Endodermal cell (in vitro differentiated cells): ENCODE measurements at regions not wholly inside any gene's neighbourhood (a gene's known extent, or its start where the extent isn't known, plus 50 kb on each side); places are given as distances from the start of the nearest gene placed in this dataset.

ENCODE experiments used
- DNase-seq: peaks from one replicate; pipeline ENCODE4 v3.0.0-alpha.2; 2017
- H3K27ac ChIP-seq: 2 replicates; pipeline ENCODE4 v1.5.1; 2013; ENCODE audit warnings: mild to moderate bottlenecking, low read depth, low read length, moderate library complexity
- H3K27me3 ChIP-seq: 2 replicates; pipeline ENCODE4 v1.6.1; 2013; ENCODE audit warnings: mild to moderate bottlenecking, low read length, moderate library complexity; ENCODE audit not compliant: insufficient read depth, control insufficient read depth, poor library complexity, severe bottlenecking
- H3K36me3 ChIP-seq: 2 replicates; pipeline ENCODE4 v1.7.0; 2013; ENCODE audit warnings: mild to moderate bottlenecking, low read length, moderate library complexity; ENCODE audit not compliant: control insufficient read depth, insufficient read depth
- H3K4me1 ChIP-seq: one replicate; pipeline ENCODE4 v1.7.0; 2013; ENCODE audit warnings: low read length; ENCODE audit not compliant: control insufficient read depth, insufficient read depth
- H3K4me3 ChIP-seq: 2 replicates; pipeline ENCODE4 v1.5.1; 2013; ENCODE audit warnings: mild to moderate bottlenecking, low read length, moderate library complexity
- H3K9ac ChIP-seq: 2 replicates; pipeline ENCODE4 v1.6.1; 2013; ENCODE audit warnings: mild to moderate bottlenecking, low read length, moderate library complexity; ENCODE audit not compliant: poor library complexity, severe bottlenecking; ENCODE audit errors: extremely low read depth
- H3K9me3 ChIP-seq: 2 replicates; pipeline ENCODE4 v1.6.1; 2013; ENCODE audit warnings: mild to moderate bottlenecking, low read length, moderate library complexity; ENCODE audit not compliant: control insufficient read depth
- H3K27ac Mint-ChIP-seq: 2 replicates; pipeline ENCODE4 v1.8.0; 2020; ENCODE audit warnings: mixed read lengths
- H3K27me3 Mint-ChIP-seq: 2 replicates; pipeline ENCODE4 v1.8.0; 2021; ENCODE audit warnings: mild to moderate bottlenecking, mixed read lengths; ENCODE audit not compliant: insufficient read depth
- H3K36me3 Mint-ChIP-seq: 2 replicates; pipeline ENCODE4 v1.8.0; 2020; ENCODE audit warnings: low read depth, mixed read lengths
- H3K4me1 Mint-ChIP-seq: 2 replicates; pipeline ENCODE4 v1.8.0; 2020; ENCODE audit warnings: mixed read lengths
- H3K4me3 Mint-ChIP-seq: 2 replicates; pipeline ENCODE4 v1.8.0; 2020; ENCODE audit warnings: mild to moderate bottlenecking, moderate library complexity, mixed read lengths
- H3K9me3 Mint-ChIP-seq: 2 replicates; pipeline ENCODE4 v1.8.0; 2020; ENCODE audit warnings: mild to moderate bottlenecking, mixed read lengths
- WGBS, 2 experiments: methylation state at CpG; one replicate each; pipeline versions ENCODE4 v1.1.5 to v1.1.7; 2013; ENCODE audit warnings: missing lambda C conversion rate in 2 of 2, mixed read lengths in 1 of 2; ENCODE audit not compliant: insufficient coverage in 1 of 2, insufficient read length in 1 of 2; 5-methylcytosine and 5-hydroxymethylcytosine counted together
- TF ChIP-seq, protein P1 (sequence below): fragments of 200-600 bp; sonication (generic); conservative IDR thresholded peaks from 2 replicates; pipeline ENCODE4 v1.5.0; 2021; ENCODE audit warnings: antibody characterized with exemption, mild to moderate bottlenecking

DNA sequence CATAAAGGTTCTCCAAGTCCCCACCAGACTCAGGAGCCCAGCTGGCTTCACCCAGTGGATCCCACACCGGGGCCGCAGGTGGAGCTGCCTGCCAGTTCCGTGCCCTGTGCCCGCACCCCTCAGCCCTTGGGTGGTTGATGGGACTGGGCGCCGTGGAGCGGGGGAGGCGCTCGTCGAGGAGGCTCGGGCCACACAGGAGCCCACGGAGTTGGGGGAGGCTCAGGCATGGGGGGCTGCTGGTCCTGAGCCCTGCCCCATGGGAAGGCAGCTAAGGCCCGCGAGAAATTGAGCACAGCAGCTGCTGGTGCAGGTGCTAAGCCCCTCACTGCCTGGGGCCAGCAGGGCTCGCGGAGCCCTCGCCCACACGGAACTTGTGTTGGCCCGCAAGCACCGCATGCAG is 234.4 kb upstream of the HSF2 start:
- DNase-seq = no peak
- Mint-ChIP-seq H3K27ac (no peak overlapping the region), H3K4me1 (no peaks in the 10 kb centered on the region), H3K36me3 (no peaks in the 10 kb centered on the region), H3K4me3 (no peak overlapping the region), H3K27me3 (no peaks in the 10 kb centered on the region), H3K9me3 (peaks cover 22% of the 10 kb centered on the region)
- peaks cover 4% of the 10 kb centered on the region for H3K9me3 ChIP-seq
- TF ChIP-seq, protein P1, sequence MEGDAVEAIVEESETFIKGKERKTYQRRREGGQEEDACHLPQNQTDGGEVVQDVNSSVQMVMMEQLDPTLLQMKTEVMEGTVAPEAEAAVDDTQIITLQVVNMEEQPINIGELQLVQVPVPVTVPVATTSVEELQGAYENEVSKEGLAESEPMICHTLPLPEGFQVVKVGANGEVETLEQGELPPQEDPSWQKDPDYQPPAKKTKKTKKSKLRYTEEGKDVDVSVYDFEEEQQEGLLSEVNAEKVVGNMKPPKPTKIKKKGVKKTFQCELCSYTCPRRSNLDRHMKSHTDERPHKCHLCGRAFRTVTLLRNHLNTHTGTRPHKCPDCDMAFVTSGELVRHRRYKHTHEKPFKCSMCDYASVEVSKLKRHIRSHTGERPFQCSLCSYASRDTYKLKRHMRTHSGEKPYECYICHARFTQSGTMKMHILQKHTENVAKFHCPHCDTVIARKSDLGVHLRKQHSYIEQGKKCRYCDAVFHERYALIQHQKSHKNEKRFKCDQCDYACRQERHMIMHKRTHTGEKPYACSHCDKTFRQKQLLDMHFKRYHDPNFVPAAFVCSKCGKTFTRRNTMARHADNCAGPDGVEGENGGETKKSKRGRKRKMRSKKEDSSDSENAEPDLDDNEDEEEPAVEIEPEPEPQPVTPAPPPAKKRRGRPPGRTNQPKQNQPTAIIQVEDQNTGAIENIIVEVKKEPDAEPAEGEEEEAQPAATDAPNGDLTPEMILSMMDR = no peak
- H3K27me3 ChIP-seq = no peaks in the 10 kb centered on the region
- H3K27ac ChIP-seq = no peak overlapping the region
- H3K9ac ChIP-seq = no peak overlapping the region
- H3K4me1 ChIP-seq = no peaks in the 10 kb centered on the region
- WGBS, 2 experiments = 87 to 92% methylated on average over 7 to 20 of the region's 20 CpGs
- H3K36me3 ChIP-seq = no peaks in the 10 kb centered on the region
- H3K4me3 ChIP-seq = no peak overlapping the region

DNA sequence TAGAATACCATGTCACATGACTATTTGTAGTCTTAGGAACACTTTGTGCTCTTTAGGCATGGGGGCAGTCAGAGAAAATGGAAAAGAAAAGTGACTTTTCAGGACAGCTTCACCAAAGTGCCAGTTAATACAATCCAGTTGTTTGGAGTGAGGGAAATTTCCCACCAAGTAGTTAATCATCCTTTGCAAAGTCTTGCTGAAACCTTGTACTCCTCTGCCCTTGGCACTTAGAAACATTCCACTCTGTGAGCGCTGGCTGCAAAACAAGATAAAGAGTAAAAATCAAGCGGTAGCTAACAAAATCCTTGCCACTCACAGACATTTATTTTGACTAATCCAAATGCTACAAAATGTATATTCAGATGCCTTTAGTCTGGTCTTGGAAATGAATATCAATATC is 229.2 kb upstream of the HSF2 start:
- no peak overlapping the region for H3K9ac ChIP-seq
- WGBS, 2 experiments = 93% methylated on average over 2 of the region's 2 CpGs; no CpG with 5 or more reads in 1 of the 2 experiments
- Mint-ChIP-seq H3K4me3 (no peak overlapping the region), H3K27me3 (no peaks in the 10 kb centered on the region), H3K4me1 (no peaks in the 10 kb centered on the region), H3K27ac (no peak overlapping the region), H3K36me3 (no peaks in the 10 kb centered on the region), H3K9me3 (peaks cover 5% of the 10 kb centered on the region)
- H3K4me1 ChIP-seq = no peaks in the 10 kb centered on the region
- TF ChIP-seq, protein P1 = no peak
- H3K36me3 ChIP-seq = no peaks in the 10 kb centered on the region
- H3K27me3 ChIP-seq = no peaks in the 10 kb centered on the region
- H3K9me3 ChIP-seq = no peaks in the 10 kb centered on the region
- no peak for DNase-seq
- no peak overlapping the region for H3K27ac ChIP-seq
- no peak overlapping the region for H3K4me3 ChIP-seq

DNA sequence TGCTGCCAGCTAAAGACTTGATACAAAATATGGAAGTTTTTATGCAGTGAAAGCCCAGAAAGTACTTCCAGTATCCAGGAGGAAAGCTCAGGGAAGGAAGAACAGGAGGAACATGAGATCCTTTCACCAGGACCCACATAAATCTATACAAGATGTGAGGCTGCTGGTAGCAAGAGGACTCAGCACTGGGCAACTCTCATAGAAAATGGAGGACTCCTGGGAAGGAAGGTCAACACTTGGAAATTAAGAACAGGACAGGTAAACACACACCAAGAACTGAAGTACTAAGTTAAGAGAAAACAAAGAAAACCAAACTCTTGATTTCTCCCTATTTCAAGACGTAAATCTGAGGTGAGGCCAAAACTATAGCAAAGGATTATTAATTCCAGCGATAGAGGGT is 220.5 kb upstream of the HSF2 start:
- WGBS, 2 experiments = 95 to 100% methylated on average over 1 to 2 of the region's 2 CpGs
- Mint-ChIP-seq H3K4me1 (peaks cover 9% of the 10 kb centered on the region), H3K36me3 (no peaks in the 10 kb centered on the region), H3K27ac (no peak overlapping the region), H3K9me3 (no peaks in the 10 kb centered on the region), H3K4me3 (no peak overlapping the region), H3K27me3 (no peaks in the 10 kb centered on the region)
- no peak for DNase-seq
- Histone ChIP-seq H3K27me3 (no peaks in the 10 kb centered on the region), H3K9me3 (no peaks in the 10 kb centered on the region), H3K4me1 (no peaks in the 10 kb centered on the region), H3K27ac (no peak overlapping the region), H3K9ac (no peak overlapping the region), H3K4me3 (no peak overlapping the region), H3K36me3 (no peaks in the 10 kb centered on the region)
- TF ChIP-seq, protein P1 = no peak
